Activated CD4-positive, alpha-beta T cell treated with anti-CD3 and anti-CD28 coated beads for 36 hours (primary cell): ENCODE measurements at regions not wholly inside any gene's neighbourhood (a gene's known extent, or its start where the extent isn't known, plus 50 kb on each side); places are given as distances from the start of the nearest gene placed in this dataset.

Experiments used
- ATAC-seq: fragments of 200-7000 bp; cut with Tn5 transposase; one replicate; pipeline ENCODE4 v1.10.0; 2021; ENCODE audit warnings: mild to moderate bottlenecking, moderate library complexity
- CTCF ChIA-PET: fragments of 350-600 bp; sonication (Branson Sonifier 250); formaldehyde crosslinking; loops from one replicate; lab custom pipeline; 2021; ENCODE audit warnings: antibody characterized with exemption; lab: Charles Lee
- POLR2A ChIA-PET: fragments of 350-600 bp; sonication (Branson Sonifier 250); formaldehyde crosslinking; loops from one replicate; lab custom pipeline; 2021; ENCODE audit warnings: antibody characterized with exemption, inconsistent platforms; lab: Charles Lee
- DNase-seq: peaks from one replicate; pipeline ENCODE4 v3.0.0-alpha.2; 2020
- H3K27ac Mint-ChIP-seq: one replicate; pipeline ENCODE4 v1.8.0; 2021; ENCODE audit warnings: mixed read lengths
- H3K27me3 Mint-ChIP-seq: one replicate; pipeline ENCODE4 v1.8.0; 2021; ENCODE audit warnings: mixed read lengths
- H3K36me3 Mint-ChIP-seq: one replicate; pipeline ENCODE4 v1.8.0; 2021; ENCODE audit warnings: low read depth, mixed read lengths
- H3K4me1 Mint-ChIP-seq: one replicate; pipeline ENCODE4 v1.8.0; 2021; ENCODE audit warnings: mixed read lengths
- H3K4me3 Mint-ChIP-seq: one replicate; pipeline ENCODE4 v1.8.0; 2021; ENCODE audit warnings: mild to moderate bottlenecking, moderate library complexity, mixed read lengths
- H3K9me3 Mint-ChIP-seq: one replicate; pipeline ENCODE4 v1.8.0; 2021; ENCODE audit warnings: low read depth, mixed read lengths
- intact Hi-C, 2 experiments: fragments of 100-400 bp; cut with DNase I in 1 of 2; cut with micrococcal nuclease in 1 of 2; formaldehyde crosslinking; loops; one replicate each; pipeline versions ENCODE4 v1.14.2 to v1.15.1; 2022 to 2024; cut with DNase I, micrococcal nuclease

DNA sequence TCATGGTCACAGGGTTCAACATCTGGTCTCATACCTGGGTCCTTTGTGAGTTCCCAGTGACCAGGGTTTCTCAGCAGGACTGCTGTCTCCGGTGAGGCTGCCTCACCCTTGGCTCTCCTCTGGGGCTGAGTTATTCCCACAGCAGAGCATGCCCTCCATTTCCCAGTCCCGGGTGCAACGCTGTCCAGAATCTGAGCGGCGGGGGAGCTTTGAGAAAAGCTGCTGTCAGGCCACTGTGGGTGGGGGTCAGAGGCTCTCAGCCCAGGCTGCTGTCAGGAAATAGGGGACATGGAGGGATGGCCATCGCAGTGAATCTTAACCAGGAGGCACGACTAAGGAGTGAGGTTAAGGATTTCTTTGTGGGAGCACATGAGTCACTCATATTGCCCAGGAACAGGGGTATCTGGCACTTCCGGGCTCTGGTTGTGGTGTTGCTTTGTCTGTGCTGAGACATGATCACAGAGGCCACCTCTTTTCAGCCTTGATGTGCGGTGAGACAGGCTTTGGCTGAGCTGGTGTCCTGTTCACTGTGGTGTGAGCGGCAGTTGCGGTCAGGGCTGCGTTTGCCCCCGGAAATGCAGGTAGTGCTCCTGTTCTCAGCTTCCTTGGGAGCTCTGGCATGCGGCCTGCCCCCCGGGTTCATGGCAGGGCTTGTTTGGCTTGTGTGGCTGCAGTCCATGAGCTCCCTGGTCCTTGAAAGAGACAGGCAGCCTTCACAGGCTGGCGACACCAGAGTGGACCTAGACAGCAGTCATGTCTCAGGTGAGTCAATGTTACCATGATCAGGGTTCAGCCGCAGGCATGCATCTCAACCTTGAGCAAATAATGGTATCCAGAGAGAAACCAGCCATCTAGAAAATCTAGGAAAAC lies 310.7 kb upstream of the MYT1L start:
- no peak overlapping the region for H3K4me3 Mint-ChIP-seq

DNA sequence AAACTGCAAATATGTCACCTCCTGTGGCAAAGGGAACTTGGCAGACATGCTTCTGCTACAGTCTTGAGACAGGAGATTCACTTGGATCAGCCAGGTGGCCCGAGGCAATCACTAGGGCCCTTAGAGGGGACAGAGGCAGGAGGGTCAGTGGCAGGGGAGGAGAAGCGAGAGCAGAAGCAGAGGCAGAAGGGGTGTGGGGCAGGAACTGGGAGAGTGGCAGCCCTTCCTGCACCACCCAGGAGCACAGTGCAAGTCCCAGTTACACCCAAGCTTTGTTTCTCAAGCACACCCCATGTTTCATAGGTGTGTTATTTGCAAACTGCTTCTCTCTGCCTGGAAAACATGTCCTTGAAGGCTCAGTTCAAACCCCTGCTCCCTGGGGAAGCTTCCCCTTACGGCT lies 309.7 kb upstream of the MYT1L start:
- POLR2A ChIA-PET, result no interaction called here
- no peak overlapping the region for H3K27ac Mint-ChIP-seq
- ATAC-seq, result no peak
- intact Hi-C loops, result no loop called here
- H3K9me3 Mint-ChIP-seq, result no peaks in the 10 kb centered on the region
- H3K4me3 Mint-ChIP-seq, result no peak overlapping the region
- CTCF ChIA-PET, result interaction anchor here (0.6 kb wide), 1 partner anchor 1023 kb away, joined by 3 read pairs; no protein-coding TSS in a partner anchor
- no peaks in the 10 kb centered on the region for H3K36me3 Mint-ChIP-seq
- peaks cover 16% of the 10 kb centered on the region for H3K4me1 Mint-ChIP-seq
- no peak for DNase-seq
- peaks cover 2% of the 10 kb centered on the region for H3K27me3 Mint-ChIP-seq

More for the DNA sequence above, 310.7 kb upstream of the MYT1L start:
- intact Hi-C loops, result no loop called here
- POLR2A ChIA-PET, result no interaction called here
- no peak overlapping the region for H3K27ac Mint-ChIP-seq
- peaks cover 25% of the 10 kb centered on the region for H3K4me1 Mint-ChIP-seq
- no peaks in the 10 kb centered on the region for H3K36me3 Mint-ChIP-seq
- peaks cover 2% of the 10 kb centered on the region for H3K27me3 Mint-ChIP-seq
- no peak for DNase-seq
- CTCF ChIA-PET, result interaction anchor here (0.6 kb wide), 1 partner anchor 1024 kb away, joined by 3 read pairs; no protein-coding TSS in a partner anchor
- no peaks in the 10 kb centered on the region for H3K9me3 Mint-ChIP-seq
- ATAC-seq, result no peak

DNA sequence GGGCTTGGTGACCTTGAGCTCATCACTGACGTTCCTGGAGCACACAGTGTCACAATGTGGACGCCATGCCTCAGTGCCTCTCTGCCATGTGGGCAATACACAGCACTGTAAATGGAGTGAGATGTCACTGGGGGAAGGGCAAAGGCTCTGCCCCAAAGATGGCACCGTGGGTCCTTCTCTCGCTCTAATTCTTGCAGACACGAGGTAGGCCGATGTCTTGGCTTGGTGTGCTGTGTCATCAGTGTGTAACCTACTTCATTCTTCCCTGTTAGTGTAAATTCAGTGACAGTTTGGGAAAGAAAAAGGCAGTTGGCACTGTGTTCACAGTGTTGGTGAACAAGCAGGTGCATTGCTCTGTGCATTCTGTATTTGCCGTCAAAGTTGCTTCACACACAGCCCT lies 309.3 kb upstream of the MYT1L start:
- intact Hi-C loops, result no loop called here
- DNase-seq, result no peak
- ChIA-PET CTCF (interaction anchor here (1.0 kb wide), 1 partner anchor 21 kb away, joined by 4 read pairs; no protein-coding TSS in a partner anchor), POLR2A (no interaction called here)
- Mint-ChIP-seq H3K27ac (no peak overlapping the region), H3K4me1 (peaks cover 13% of the 10 kb centered on the region), H3K4me3 (no peak overlapping the region), H3K36me3 (no peaks in the 10 kb centered on the region), H3K9me3 (no peaks in the 10 kb centered on the region), H3K27me3 (peaks cover 2% of the 10 kb centered on the region)
- no peak for ATAC-seq

DNA sequence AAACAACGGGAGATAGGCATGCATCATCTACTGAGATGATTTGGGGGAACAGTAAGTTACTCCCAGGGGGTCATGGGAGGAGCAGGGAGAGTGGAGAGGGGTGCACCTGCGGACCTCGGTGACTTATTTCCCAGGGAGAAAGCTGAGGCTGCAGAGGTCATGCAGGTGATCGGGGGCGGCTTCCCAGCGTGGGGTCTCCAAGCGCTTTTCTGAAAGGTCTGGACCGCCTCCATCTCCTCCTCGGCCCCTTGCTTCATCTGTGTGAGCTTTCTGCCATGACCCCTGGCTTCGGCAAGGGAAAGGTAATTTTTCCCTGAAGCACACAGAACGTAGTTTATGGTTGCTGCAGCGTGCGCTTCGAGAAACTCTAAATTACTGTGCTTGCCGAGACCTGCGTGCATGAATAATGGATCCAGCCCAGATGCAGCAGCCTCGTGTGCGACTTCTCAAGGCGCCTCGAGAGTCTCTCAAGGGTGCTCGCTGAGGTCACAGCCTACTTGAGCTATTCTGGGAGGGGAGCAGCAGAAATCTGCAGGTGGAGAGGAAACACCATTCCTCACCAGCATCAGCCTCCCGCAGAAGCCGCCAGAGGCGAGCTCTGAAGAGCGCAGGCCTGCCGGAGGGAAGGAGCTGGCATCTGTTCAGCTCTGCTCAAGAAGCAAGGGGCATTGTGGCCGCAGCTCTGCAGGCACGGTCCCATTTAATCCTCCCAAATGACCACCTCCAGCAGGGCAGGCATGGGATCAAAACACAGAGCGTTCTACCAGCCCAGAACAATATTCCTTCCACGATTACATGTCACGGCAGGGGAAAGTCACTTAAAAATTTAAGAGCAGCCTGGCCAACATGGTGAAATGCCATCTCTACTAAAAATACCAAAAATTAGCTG lies 308.4 kb upstream of the MYT1L start:
- DNase-seq, result no peak
- H3K27me3 Mint-ChIP-seq, result peaks cover 2% of the 10 kb centered on the region
- H3K27ac Mint-ChIP-seq, result no peak overlapping the region
- intact Hi-C loops, result no loop called here
- POLR2A ChIA-PET, result no interaction called here
- peaks cover 12% of the 10 kb centered on the region for H3K4me1 Mint-ChIP-seq
- ATAC-seq, result no peak
- H3K36me3 Mint-ChIP-seq, result no peaks in the 10 kb centered on the region
- no peak overlapping the region for H3K4me3 Mint-ChIP-seq
- no peaks in the 10 kb centered on the region for H3K9me3 Mint-ChIP-seq
- CTCF ChIA-PET, result interaction anchor here (0.6 to 1.0 kb wide), 2 partner anchors 20 to 110 kb away, joined by 3 to 4 read pairs; no protein-coding TSS in a partner anchor

DNA sequence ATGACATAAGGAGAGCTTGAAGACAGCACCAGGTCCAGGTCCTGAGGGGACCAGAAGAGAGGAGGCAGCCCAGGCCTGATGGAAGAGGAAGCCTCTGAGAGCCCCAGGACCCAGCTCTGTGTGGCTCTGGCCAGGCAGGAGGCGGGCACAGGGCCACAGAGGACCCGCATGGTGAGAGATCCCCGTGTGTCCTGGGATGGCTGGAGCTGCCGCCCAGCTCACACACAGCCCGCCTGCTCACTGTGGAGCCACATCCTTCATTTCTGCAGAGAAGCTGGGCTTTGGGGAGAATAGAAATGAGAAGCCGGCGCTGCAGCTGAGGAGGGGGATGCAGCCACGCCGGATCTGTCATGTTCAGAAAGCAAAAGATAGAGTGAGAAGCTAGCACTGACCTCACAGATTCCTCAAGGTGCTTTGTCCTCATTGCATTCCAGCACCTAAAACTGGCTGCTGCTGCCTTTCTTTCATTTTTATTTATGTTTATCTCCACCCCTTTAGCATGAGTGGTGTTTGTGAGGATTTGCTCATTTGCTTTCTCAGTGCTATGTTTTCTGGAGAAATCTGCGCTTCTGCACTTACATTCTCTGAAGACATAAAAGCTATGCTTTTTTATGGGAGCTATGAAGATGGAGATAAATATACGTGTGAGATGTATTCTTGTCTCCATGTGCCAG lies 307.6 kb upstream of the MYT1L start:
- ATAC-seq (no peak), DNase-seq (no peak)
- Mint-ChIP-seq H3K36me3 (no peaks in the 10 kb centered on the region), H3K27me3 (peaks cover 2% of the 10 kb centered on the region), H3K9me3 (no peaks in the 10 kb centered on the region), H3K4me1 (peaks cover 4% of the 10 kb centered on the region), H3K27ac (no peak overlapping the region), H3K4me3 (no peak overlapping the region)
- ChIA-PET CTCF (no interaction called here), POLR2A (no interaction called here)
- intact Hi-C loops, result no loop called here

DNA sequence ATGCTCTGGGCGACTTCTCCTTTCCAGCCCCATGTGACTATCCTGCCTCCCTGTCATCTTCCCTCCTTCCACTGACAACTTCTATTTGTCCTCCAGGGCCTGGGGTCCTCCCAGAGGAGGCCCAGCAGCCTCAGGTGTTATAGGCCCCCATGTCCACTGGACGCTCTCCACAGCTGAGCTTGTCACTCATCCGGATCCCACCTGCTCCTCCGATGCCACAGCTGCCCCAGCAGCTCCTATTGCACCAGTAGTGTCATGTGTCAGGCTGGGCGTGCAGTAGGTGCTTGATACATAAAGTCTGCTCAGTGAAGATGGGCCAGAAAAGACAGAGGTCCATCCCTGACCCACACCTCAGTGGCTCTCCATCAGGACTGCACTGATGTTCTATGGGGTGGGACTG lies 305.7 kb upstream of the MYT1L start:
- POLR2A ChIA-PET, result no interaction called here
- Mint-ChIP-seq H3K27me3 (peaks cover 2% of the 10 kb centered on the region), H3K36me3 (no peaks in the 10 kb centered on the region), H3K9me3 (no peaks in the 10 kb centered on the region), H3K4me1 (peaks cover 2% of the 10 kb centered on the region), H3K27ac (no peak overlapping the region), H3K4me3 (no peak overlapping the region)
- intact Hi-C loops, result no loop called here
- CTCF ChIA-PET, result no interaction called here
- DNase-seq (no peak), ATAC-seq (no peak)

DNA sequence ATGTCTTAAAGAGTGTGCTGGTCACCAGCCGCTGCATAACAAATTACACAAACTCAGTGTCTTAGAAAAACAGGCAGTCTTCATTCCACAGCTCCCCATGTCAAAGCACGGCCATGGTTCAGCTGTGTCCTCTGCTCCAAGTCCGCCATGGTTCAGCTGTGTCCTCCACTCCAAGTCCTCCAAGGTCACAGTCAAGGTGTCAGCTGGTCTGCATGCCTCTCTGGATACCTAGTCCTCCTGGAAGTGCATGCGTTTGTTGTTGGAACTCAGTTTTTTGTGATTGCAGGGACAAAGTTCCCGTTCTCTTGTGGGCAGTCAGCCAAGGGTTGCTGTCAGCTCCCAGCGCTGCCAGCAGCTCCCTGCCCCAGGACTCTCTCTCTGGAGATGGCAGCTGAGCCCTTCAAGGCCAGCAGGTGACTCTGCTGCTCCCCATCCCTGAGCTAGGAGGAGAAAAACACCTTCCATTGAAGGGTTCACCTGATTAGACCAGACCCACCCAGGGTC lies 304.0 kb upstream of the MYT1L start:
- no peaks in the 10 kb centered on the region for H3K9me3 Mint-ChIP-seq
- ATAC-seq (no peak), DNase-seq (no peak)
- H3K27me3 Mint-ChIP-seq, result peaks cover 2% of the 10 kb centered on the region
- H3K4me3 Mint-ChIP-seq, result no peak overlapping the region
- intact Hi-C loops, result no loop called here
- no peaks in the 10 kb centered on the region for H3K36me3 Mint-ChIP-seq
- CTCF ChIA-PET, result interaction anchor here (0.7 to 1.0 kb wide), 2 partner anchors 83 to 116 kb away, joined by 3 read pairs; no protein-coding TSS in a partner anchor
- no peaks in the 10 kb centered on the region for H3K4me1 Mint-ChIP-seq
- POLR2A ChIA-PET, result no interaction called here
- no peak overlapping the region for H3K27ac Mint-ChIP-seq

DNA sequence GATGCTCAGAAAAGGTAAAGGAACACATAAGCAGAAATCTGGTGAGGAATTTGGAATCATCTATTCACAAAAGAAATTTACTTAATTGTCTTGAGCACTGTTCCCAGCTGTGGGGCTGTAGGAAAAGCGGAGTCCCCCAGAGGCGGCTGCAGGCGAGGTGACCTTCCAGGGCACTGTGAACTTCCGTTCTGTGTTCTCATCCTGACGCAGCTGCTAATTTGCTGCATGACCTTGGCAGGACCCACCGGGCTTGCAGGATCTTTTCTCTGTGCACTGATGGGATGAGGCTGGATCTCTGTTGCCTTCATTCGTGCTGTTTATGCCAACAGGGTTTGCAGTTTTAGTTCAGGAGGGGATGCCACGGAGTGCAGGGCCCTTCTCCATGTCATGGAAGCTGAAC lies 301.9 kb upstream of the MYT1L start:
- DNase-seq, result no peak
- Mint-ChIP-seq H3K4me3 (no peak overlapping the region), H3K4me1 (no peaks in the 10 kb centered on the region), H3K36me3 (no peaks in the 10 kb centered on the region), H3K9me3 (no peaks in the 10 kb centered on the region), H3K27me3 (no peaks in the 10 kb centered on the region), H3K27ac (no peak overlapping the region)
- ATAC-seq, result no peak
- ChIA-PET POLR2A (no interaction called here), CTCF (no interaction called here)
- intact Hi-C loops, result no loop called here

DNA sequence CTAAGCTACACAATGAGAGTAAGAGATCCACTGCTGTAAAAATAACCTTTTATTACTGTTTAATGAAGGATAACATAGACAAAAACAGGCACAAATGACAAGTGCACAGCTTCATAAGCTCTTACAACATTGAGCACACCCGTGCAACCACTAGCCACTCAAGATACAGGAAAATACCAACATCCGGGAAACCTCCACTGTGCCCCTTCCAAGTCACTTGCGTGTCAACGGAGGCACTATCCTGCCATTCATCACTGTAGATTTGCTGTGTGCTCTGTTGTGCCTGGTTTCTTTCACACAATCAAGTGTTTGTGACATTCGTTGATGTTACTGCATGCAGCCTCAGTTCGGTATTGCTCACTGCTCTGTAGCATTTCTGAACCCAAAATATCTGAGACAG lies 292.9 kb upstream of the MYT1L start:
- intact Hi-C loops, result no loop called here
- H3K4me3 Mint-ChIP-seq, result no peak overlapping the region
- H3K9me3 Mint-ChIP-seq, result no peaks in the 10 kb centered on the region
- no peaks in the 10 kb centered on the region for H3K27me3 Mint-ChIP-seq
- no peak overlapping the region for H3K27ac Mint-ChIP-seq
- H3K4me1 Mint-ChIP-seq, result no peaks in the 10 kb centered on the region
- DNase-seq (no peak), ATAC-seq (no peak)
- POLR2A ChIA-PET, result no interaction called here
- H3K36me3 Mint-ChIP-seq, result no peaks in the 10 kb centered on the region
- CTCF ChIA-PET, result no interaction called here

DNA sequence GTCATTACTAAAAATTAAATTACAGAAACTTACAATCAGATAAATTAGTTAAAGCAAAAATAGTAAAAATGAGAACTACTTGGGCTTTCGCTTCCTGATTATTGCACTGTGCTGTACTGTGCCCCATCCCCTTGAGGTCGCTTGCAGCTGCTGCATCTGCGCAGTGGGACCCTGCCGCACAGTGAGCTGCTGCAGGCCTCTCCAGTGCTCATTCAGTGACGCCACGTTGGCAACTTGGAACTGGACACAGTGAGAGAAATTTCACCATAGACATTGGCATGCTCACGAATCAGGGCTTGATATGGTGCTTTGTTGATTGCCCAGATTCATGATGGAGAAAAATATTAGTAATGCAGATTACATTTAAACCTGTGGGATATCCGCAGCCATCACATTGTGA lies 290.8 kb upstream of the MYT1L start:
- CTCF ChIA-PET, result no interaction called here
- POLR2A ChIA-PET, result no interaction called here
- ATAC-seq (no peak), DNase-seq (no peak)
- Mint-ChIP-seq H3K27me3 (peaks cover 4% of the 10 kb centered on the region), H3K4me3 (no peak overlapping the region), H3K36me3 (no peaks in the 10 kb centered on the region), H3K27ac (no peak overlapping the region), H3K9me3 (no peaks in the 10 kb centered on the region), H3K4me1 (no peaks in the 10 kb centered on the region)
- intact Hi-C loops, result no loop called here

DNA sequence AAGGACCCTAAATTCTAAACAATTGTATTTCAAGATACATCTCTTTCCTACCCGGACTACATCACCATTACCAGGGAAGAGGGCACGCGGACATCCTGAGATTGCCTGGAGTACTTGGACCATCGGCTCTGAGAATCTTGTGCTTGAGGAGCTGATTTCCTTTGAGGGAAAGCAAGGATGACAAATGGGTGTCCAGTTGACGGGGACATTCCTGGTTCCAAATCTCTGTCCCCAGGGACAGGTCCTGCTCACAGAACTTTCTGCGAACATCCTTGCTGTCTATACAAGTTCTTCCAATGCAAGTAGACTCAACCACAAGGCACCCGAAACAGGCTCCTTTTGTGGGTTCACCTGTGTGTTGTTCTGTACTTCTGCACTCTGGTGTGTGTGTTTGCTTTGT lies 289.5 kb upstream of the MYT1L start:
- CTCF ChIA-PET, result no interaction called here
- POLR2A ChIA-PET, result no interaction called here
- intact Hi-C loops, result no loop called here

More for the DNA sequence above, 289.5 kb upstream of the MYT1L start:
- Mint-ChIP-seq H3K27me3 (peaks cover 6% of the 10 kb centered on the region), H3K4me1 (no peaks in the 10 kb centered on the region), H3K4me3 (no peak overlapping the region), H3K27ac (no peak overlapping the region), H3K9me3 (no peaks in the 10 kb centered on the region), H3K36me3 (no peaks in the 10 kb centered on the region)
- ATAC-seq (no peak), DNase-seq (no peak)
